HEK293 (cell line): ENCODE measurements at regions not wholly inside any gene's neighbourhood (a gene's known extent, or its start where the extent isn't known, plus 50 kb on each side); places are given as distances from the start of the nearest gene placed in this dataset.

Source experiments
- CTCF ChIA-PET: fragments of 350-600 bp; formaldehyde crosslinking; extraction: SDS; loops from one replicate; lab custom pipeline; 2021; ENCODE audit warnings: antibody characterized with exemption; lab: Yijun Ruan, JAX
- POLR2A ChIA-PET: fragments of 300-600 bp; formaldehyde crosslinking; extraction: SDS; loops from one replicate; lab custom pipeline; 2020; ENCODE audit warnings: antibody characterized with exemption, inconsistent platforms; lab: Yijun Ruan, JAX
- H3K27ac ChIP-seq: fragments of 200-500 bp; sonication (Bioruptor generic); 2 replicates; pipeline ENCODE4 v1.5.1; 2014; ENCODE audit warnings: low read depth, low read length, control low read depth, inconsistent platforms; ENCODE audit errors: extremely low read depth
- H3K36me3 ChIP-seq, 2 experiments: fragments of 200-500 bp in 1 of 2; sonication (Bioruptor generic) in 1 of 2; 1 replicate in 1 of 2; 2 replicates in 1 of 2; pipeline ENCODE4 v1.5.1; 2014 to 2017; ENCODE audit warnings: inconsistent platforms in 2 of 2, low read length in 2 of 2; ENCODE audit not compliant: control insufficient read depth in 2 of 2, insufficient read depth in 1 of 2
- H3K4me1 ChIP-seq: fragments of 200-500 bp; sonication (Bioruptor generic); 2 replicates; pipeline ENCODE4 v1.5.1; 2014; ENCODE audit warnings: mild to moderate bottlenecking, low read length, inconsistent platforms; ENCODE audit not compliant: control insufficient read depth, insufficient read depth
- H3K4me3 ChIP-seq: 2 replicates; pipeline ENCODE4 v1.5.1; 2011; ENCODE audit warnings: low read depth, mild to moderate bottlenecking, control low read depth, low read length, moderate library complexity
- H3K9me3 ChIP-seq: fragments of 200-500 bp; sonication (Bioruptor generic); 2 replicates; pipeline ENCODE4 v1.5.1; 2014; ENCODE audit warnings: low read depth, low read length, inconsistent platforms; ENCODE audit not compliant: control insufficient read depth, insufficient read depth
- CTCF ChIP-seq: fragments of 450-650 bp; formaldehyde crosslinking; IDR thresholded peaks from 2 replicates; pipeline ENCODE4 v1.5.1; 2016; ENCODE audit warnings: missing biosample characterization, missing genetic modification characterization
- GFI1B ChIP-seq: fragments of 450-650 bp; formaldehyde crosslinking; IDR thresholded peaks from 2 replicates; pipeline ENCODE4 v1.5.1; 2016; ENCODE audit warnings: missing biosample characterization, missing genetic modification characterization
- GLIS2 ChIP-seq: fragments of 450-650 bp; formaldehyde crosslinking; IDR thresholded peaks from 2 replicates; pipeline ENCODE4 v1.5.1; 2016; ENCODE audit warnings: missing biosample characterization, missing genetic modification characterization
- HOXA7 ChIP-seq: sonication (generic); formaldehyde crosslinking; IDR thresholded peaks from 2 replicates; pipeline ENCODE4 v1.8.1; 2022; ENCODE audit warnings: missing genetic modification reagents, borderline replicate concordance
- HOXD13 ChIP-seq: sonication (generic); formaldehyde crosslinking; IDR thresholded peaks from 2 replicates; pipeline ENCODE4 v1.8.0; 2022; ENCODE audit warnings: missing genetic modification reagents, borderline replicate concordance
- MEIS1 ChIP-seq: sonication (generic); formaldehyde crosslinking; IDR thresholded peaks from 2 replicates; pipeline ENCODE4 v1.8.1; 2022; ENCODE audit warnings: missing genetic modification reagents, mild to moderate bottlenecking, borderline replicate concordance
- MZF1 ChIP-seq: fragments of 450-650 bp; formaldehyde crosslinking; IDR thresholded peaks from 2 replicates; pipeline ENCODE4 v1.5.1; 2017; ENCODE audit warnings: missing biosample characterization, missing genetic modification characterization, borderline replicate concordance
- SALL2 ChIP-seq: fragments of 450-650 bp; formaldehyde crosslinking; IDR thresholded peaks from 2 replicates; pipeline ENCODE4 v1.5.0; 2017; ENCODE audit warnings: missing biosample characterization, mild to moderate bottlenecking, missing genetic modification characterization, borderline replicate concordance
- SP7 ChIP-seq: fragments of 450-650 bp; formaldehyde crosslinking; IDR thresholded peaks from 2 replicates; pipeline ENCODE4 v1.5.1; 2016; ENCODE audit warnings: missing biosample characterization, missing genetic modification characterization
- TCF7L2 ChIP-seq: IDR thresholded peaks from 2 replicates; pipeline ENCODE4 v1.6.1; 2011; ENCODE audit warnings: low read depth, mild to moderate bottlenecking, inconsistent platforms, low read length, moderate library complexity, borderline replicate concordance
- TRIM28 ChIP-seq: IDR thresholded peaks from 2 replicates; pipeline ENCODE4 v1.6.1; 2011; ENCODE audit warnings: low read length, control low read depth, borderline replicate concordance
- YY1 ChIP-seq: fragments of 450-650 bp; formaldehyde crosslinking; IDR thresholded peaks from 2 replicates; pipeline ENCODE4 v1.5.1; 2018; ENCODE audit warnings: missing biosample characterization, missing genetic modification characterization
- ZBTB11 ChIP-seq: fragments of 450-650 bp; formaldehyde crosslinking; conservative IDR thresholded peaks from 2 replicates; pipeline ENCODE4 v1.5.1; 2016; ENCODE audit warnings: low read depth, missing biosample characterization, missing genetic modification characterization
- ZBTB49 ChIP-seq: fragments of 450-650 bp; formaldehyde crosslinking; IDR thresholded peaks from 2 replicates; pipeline ENCODE4 v1.5.1; 2016; ENCODE audit warnings: missing biosample characterization, missing genetic modification characterization, low read depth
- ZBTB8A ChIP-seq: fragments of 450-650 bp; formaldehyde crosslinking; IDR thresholded peaks from 2 replicates; pipeline ENCODE4 v1.5.1; 2016; ENCODE audit warnings: missing biosample characterization, missing genetic modification characterization
- ZFP37 ChIP-seq: fragments of 450-650 bp; formaldehyde crosslinking; IDR thresholded peaks from 2 replicates; pipeline ENCODE4 v1.5.1; 2016; ENCODE audit warnings: missing biosample characterization, missing genetic modification characterization
- ZNF24 ChIP-seq: fragments of 450-650 bp; formaldehyde crosslinking; IDR thresholded peaks from 2 replicates; pipeline ENCODE4 v1.5.1; 2016; ENCODE audit warnings: missing biosample characterization, missing genetic modification characterization
- ZNF433 ChIP-seq: fragments of 450-650 bp; formaldehyde crosslinking; IDR thresholded peaks from 2 replicates; pipeline ENCODE4 v1.5.1; 2016; ENCODE audit warnings: missing biosample characterization, missing genetic modification characterization, low read depth
- ZNF510 ChIP-seq: fragments of 450-650 bp; formaldehyde crosslinking; IDR thresholded peaks from 2 replicates; pipeline ENCODE4 v1.5.1; 2018; ENCODE audit warnings: mild to moderate bottlenecking, missing genetic modification characterization, missing biosample characterization; ENCODE audit not compliant: insufficient replicate concordance
- ZNF529 ChIP-seq: fragments of 450-650 bp; formaldehyde crosslinking; IDR thresholded peaks from 2 replicates; pipeline ENCODE4 v1.5.1; 2017; ENCODE audit warnings: missing genetic modification characterization, missing biosample characterization; ENCODE audit not compliant: insufficient replicate concordance
- ZNF639 ChIP-seq: fragments of 450-650 bp; formaldehyde crosslinking; IDR thresholded peaks from 2 replicates; pipeline ENCODE4 v1.5.1; 2016; ENCODE audit warnings: missing biosample characterization, missing genetic modification characterization
- ZNF670 ChIP-seq: fragments of 450-650 bp; formaldehyde crosslinking; IDR thresholded peaks from 2 replicates; pipeline ENCODE4 v1.5.1; 2016; ENCODE audit warnings: missing biosample characterization, missing genetic modification characterization, low read depth
- ZNF707 ChIP-seq: fragments of 450-650 bp; formaldehyde crosslinking; IDR thresholded peaks from 2 replicates; pipeline ENCODE4 v1.5.1; 2016; ENCODE audit warnings: missing biosample characterization, missing genetic modification characterization
- ZNF768 ChIP-seq: fragments of 450-650 bp; formaldehyde crosslinking; IDR thresholded peaks from 2 replicates; pipeline ENCODE4 v1.5.1; 2018; ENCODE audit warnings: missing biosample characterization, mild to moderate bottlenecking, missing genetic modification characterization

GRCh38 chr2:41764131-41764530 is 283.7 kb upstream of the PKDCC start:
- H3K27ac ChIP-seq: no peak overlapping the region
- no peak for TF ChIP-seq ZNF24 (tag by site-specific recombination)
- no peak for TF ChIP-seq ZNF670 (tag by site-specific recombination)
- no peak for TF ChIP-seq ZNF707 (tag by site-specific recombination)
- no peak for TF ChIP-seq ZNF433 (tag by site-specific recombination)
- no peak for TF ChIP-seq GFI1B (tag by site-specific recombination)
- TF ChIP-seq ZBTB8A (tag by site-specific recombination): no peak
- TF ChIP-seq SP7 (tag by site-specific recombination): no peak
- no peak for TF ChIP-seq YY1 (tag by site-specific recombination)
- TF ChIP-seq MEIS1 (CRISPR knock-in tag): no peak
- no peak for TF ChIP-seq TCF7L2
- TF ChIP-seq CTCF (tag by site-specific recombination): no peak
- no peak for TF ChIP-seq HOXA7 (CRISPR knock-in tag)
- TF ChIP-seq ZBTB11: no peak
- no peak for TF ChIP-seq ZNF529 (tag by site-specific recombination)
- no peak for TF ChIP-seq ZNF510 (tag by site-specific recombination)
- ChIA-PET CTCF (no interaction called here), POLR2A (no interaction called here)
- H3K36me3 ChIP-seq: no peaks in the 10 kb centered on the region
- no peak overlapping the region for H3K4me3 ChIP-seq
- H3K9me3 ChIP-seq: no peaks in the 10 kb centered on the region
- no peaks in the 10 kb centered on the region for H3K4me1 ChIP-seq

- no peak overlapping the region for H3K27ac ChIP-seq
- H3K9me3 ChIP-seq: no peaks in the 10 kb centered on the region
- no peaks in the 10 kb centered on the region for H3K36me3 ChIP-seq
- ChIA-PET CTCF (interaction anchor here (0.7 kb wide), 1 partner anchor 33 kb away, joined by 3 read pairs; no protein-coding TSS in a partner anchor), POLR2A (no interaction called here)
- H3K4me3 ChIP-seq: no peak overlapping the region
- no peaks in the 10 kb centered on the region for H3K4me1 ChIP-seq
- TF ChIP-seq ZFP37 (no peak), GLIS2 (tag by site-specific recombination) (no peak), ZBTB49 (no peak), CTCF (tag by site-specific recombination) (no peak), ZNF768 (tag by site-specific recombination) (no peak), ZNF639 (tag by site-specific recombination) (no peak), TRIM28 (no peak), MZF1 (tag by site-specific recombination) (no peak), SALL2 (no peak), HOXD13 (no peak)
Observed at GRCh38 chr2:41764919-41765318, 282.9 kb upstream of the PKDCC start.
